Activated CD4-positive, CD25-positive, alpha-beta regulatory T cell treated with anti-CD3 and anti-CD28 coated beads, Interleukin-2, amount 50 U/mL, for 72 hours (primary cell): ENCODE measurements at regions not wholly inside any gene's neighbourhood (a gene's known extent, or its start where the extent isn't known, plus 50 kb on each side); places are given as distances from the start of the nearest gene placed in this dataset.

Experiments used
- DNase-seq: peaks from one replicate; pipeline ENCODE4 v3.0.0; 2021

DNA sequence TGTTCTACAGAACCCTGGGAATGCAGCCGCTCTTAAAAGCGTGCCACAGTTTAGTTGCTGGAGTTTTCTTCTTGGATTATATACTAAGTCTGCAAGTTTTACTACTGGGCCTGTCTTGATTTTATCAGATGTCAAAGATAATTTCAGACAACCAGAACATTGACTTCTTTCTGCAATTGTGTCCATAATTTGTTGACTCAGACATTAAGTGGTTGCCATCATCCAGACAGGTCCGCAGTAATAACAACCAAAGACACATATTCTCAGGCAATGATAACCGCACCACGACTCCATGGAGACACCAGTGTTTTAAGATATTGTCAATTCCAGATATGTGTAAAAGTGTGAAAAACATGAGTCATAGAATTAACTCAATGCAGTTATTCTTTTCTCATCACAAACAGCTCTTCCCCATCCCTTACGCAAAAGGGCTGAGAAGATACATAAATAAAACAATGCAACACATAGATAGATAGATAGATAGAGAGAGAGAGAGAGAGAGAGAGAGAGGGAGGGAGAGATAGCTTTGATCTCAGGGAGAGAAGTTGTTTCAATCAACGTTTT is 90.4 kb upstream of the FMN2 start:
- DNase-seq: no peak

DNA sequence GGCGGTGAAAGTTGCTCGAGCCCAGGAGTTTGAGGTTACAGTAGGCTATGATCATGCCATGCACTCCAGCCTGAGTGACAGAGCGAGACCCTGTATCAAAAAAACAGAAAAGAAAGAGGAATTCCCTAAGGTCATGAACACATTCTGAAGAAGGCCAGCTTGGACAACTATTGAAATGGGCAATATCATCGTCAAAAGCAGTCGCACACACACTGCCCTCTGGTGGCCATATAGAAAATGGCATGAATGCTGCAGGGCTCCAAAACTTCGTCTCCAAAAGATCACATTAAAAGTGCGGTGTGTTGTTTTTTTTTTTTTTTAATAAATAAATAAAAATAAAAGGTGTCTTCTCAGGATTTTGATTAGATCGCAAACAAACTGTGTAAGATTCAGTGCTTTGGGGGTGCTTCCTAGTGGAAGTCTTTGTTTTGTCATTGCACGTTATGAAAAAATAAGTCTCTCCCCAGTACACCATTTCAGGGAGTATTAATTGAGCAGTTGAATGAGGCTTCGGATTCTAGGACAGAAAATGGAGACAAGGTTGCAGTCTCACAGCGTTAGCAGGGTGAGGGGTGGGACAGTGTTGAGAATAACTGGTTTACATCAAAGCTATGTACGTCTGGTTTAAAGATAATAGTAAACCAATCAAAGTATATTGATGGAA is 87.5 kb upstream of the FMN2 start:
- DNase-seq: no peak

DNA sequence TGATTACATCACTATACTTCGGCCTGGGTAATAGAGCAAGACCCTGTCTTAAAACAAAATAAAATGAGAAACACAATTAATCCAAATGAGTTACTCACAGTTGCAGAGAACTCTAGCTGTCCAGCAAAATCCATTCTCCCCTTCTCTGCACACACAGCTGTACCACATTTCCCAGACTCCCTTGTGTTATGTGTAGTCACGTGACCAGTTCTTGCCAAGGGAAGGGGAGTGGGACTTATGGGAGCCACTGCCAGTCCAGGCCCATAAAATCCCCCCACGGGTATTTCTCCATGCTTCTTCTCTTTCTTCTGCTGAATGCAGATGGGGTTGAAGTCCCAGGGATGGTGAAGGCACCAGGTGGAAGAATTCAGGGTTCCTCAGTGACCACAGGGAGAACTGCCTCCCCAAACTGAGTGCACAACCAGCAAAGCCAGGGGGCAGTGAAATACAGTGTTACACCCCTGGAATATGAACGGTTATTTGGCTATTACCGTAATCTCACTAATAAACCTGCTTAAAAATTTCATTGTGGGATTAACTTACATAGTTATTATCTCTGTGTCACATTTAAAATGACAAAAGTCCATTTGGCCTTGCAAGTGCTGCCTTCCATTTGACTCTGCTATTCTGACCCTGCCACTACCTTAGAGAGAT is 85.6 kb upstream of the FMN2 start:
- no peak for DNase-seq

DNA sequence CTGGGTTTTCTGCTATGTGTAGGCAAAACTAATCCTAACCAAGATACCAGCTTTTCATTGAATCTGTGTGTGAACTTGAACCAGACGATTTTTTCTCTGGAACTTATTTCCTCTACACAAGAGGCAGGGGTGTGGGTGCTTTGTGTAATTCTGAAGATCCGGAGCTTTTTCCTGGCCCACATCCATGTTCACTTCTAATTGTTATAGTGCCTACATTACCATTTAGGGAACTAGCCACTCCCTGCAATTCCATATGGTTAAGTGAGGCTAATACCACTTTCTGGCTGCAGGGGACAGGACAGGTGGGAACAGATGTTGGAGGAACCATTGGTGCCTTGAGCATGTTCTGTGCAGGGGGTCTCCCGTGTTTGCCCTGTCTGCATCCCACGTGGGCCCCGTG is 83.4 kb upstream of the FMN2 start:
- no peak for DNase-seq

DNA sequence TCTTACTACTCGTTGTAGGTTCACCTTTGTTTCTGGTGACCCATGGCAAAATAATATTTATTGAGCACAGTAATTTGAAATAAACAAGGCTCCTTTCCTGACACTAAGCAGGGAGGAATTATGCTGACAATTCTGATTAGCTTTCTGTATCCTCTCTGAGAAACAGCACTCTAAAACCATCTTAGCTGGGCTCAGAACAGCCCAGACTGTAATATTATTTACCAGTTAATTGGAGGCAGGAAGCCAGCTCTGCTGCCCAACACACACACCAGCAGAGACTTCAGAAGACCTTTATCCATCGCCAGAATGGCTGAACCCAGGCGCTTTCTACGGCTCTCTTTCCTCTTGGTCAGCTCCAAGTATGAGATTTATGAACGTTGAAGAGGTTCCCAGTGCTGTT is 77.6 kb upstream of the FMN2 start:
- no peak for DNase-seq

DNA sequence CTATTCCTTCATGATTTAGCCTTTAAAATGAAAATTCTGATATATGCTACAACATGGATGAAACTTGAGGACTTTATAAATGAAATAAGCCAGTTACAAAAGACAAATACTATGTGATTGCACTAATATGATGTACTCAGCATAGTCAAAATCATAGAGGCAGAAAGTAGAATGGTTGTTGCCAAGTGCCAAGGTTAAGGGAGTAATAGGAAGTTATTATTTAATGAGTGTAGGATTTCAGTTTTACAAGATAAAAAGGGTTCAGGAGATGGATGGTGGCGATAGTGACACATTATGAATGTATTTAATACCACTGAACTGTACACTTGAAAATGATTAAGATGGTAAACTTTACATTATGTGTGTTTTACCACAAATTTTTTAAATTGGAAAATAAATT is 73.1 kb upstream of the FMN2 start:
- DNase-seq: no peak

DNA sequence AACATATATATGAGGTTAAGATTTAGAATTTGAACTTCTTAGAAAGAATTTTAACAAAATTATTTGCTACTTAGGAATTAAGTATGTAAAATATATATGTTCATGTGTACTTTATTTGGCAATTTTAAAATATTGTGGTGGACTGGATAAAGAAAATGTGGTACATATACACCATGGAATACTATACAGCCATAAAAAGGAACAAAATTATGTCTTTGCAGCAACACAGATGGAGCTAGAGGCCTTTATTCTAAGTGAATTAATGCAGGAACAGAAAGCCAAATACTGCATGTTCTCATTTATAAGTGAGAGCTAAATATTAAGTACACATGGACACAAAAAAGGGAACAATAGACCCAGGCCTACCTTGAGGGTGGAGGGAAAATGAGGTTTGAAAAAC is 72.2 kb upstream of the FMN2 start:
- DNase-seq: no peak

DNA sequence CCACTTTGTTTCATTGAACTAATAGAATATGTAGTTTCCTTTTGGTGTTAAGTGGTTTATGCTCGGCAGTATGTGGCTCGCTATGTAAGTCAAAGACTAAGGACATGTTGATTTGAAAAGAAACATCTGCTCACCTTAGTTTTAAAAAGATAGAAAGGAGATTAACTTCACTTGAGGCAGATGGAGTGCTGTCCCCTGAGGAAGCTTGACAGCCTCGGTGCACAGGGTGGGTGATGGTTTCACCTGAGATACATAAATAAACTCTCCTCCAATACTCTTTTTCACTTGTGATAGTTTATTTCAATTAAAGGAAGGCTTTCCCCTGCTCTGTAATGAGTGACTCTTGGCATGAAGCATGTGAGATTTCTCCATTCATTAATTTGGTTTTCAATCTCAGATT is 70.8 kb upstream of the FMN2 start:
- no peak for DNase-seq

DNA sequence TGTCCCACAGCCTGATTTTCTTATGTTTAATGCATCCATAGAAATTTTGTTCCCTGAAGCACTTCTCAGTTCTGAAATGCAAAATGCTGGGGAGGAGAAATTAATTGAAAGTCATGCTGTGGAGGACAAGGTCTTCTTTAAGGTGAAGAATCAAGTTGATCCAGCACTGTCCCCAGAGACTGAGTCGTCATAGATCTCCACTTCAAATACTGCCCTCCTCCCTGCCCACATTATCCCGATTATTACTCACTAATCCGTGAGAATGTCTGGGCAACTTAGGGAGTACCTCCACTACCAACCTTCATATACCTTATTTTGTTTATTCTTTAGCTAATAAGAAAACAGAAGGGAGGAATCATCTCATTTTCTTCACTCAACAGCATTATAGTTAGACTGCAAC is 70.0 kb upstream of the FMN2 start:
- no peak for DNase-seq

DNA sequence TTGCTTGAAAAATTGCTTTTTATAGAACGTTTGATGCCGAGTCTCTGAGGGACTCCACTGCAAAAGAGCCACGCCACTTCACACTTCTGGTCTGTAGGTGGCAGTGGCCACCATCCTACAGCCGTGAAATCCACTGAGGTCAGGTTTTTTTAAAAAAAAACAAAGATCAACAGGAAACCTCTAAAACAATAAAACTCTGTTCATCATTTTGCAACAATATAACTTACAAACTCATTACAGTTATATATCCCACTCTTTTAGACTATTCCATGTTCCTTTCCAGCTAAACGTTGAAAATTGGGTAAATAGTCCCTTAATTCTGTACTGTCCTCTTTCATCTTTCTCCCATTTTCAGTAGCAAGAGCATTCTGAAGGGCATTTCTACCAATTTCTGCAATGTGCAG is 64.6 kb upstream of the FMN2 start:
- no peak for DNase-seq

DNA sequence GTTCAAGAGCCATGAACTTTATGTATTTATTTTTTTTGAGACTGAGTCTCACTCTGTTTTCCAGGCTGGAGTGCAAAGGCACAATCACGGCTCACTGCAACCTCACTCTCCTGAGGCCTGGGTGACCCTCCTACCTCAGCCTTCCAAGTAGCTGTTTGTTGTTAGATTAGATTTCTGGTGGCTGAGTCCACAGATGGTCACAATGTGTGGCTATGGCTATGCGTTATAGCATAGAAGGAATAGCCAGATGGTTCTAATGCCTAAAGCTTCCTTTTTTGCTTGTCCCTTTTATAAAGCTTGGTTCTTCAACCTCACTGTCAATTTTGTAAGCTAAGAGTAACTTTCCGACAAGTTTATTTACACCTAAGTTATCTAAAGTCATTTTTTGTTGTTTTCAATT is 62.3 kb upstream of the FMN2 start:
- no peak for DNase-seq

DNA sequence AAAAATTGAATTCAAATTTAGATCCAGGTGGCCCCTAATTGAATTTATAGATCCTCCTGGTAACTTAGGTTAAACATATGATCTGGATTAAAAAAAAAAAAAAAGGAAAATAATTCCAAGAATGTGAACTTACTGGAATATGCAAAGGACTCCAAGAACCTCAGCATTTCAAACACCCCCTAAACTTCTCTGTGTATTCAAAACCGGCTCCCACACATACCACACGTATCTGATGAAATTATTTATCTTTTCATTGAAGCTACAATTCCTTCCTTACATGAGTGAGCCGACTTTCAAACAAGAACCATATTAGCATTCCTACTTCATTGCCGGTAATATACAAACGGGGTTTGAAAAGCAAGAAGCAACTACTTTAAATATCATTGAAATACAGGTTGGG is 61.4 kb upstream of the FMN2 start:
- DNase-seq: no peak

DNA sequence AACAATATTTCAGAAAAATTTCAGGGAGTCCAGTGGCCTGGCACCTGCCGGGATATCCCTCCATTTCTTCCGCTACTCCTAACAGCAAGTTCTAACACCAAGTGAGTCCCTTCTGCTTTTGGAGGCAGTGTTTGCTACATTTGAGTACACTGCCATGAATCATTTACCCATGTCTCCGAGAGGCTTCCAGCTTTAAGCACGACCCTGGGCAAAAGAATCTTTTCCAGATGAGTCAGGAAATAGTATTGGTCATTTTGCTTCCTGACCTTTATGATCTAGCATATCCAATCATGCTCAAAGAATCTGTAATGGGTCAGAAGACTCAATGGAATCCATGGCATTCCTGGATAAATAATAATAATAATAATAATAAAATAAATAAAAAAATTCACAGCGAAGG is 60.7 kb upstream of the FMN2 start:
- DNase-seq: no peak

DNA sequence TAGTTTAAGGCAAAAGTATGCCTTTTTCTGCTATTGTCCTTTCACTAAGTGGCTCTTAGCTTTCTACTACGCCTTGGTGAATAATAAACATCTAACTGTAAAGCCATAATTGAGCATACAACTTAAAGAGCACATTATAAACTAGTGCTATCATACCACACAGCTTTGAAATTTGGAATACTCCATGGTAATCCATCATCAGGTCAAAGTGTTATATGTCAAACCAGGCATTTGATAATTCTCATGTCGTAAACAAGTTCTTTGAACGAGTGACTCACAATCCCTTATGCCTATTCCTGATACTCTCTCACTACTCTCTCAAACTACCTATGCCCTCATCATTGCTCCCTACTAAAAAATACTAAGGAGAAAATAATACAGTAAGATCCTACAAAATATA is 60.3 kb upstream of the FMN2 start:
- no peak for DNase-seq

DNA sequence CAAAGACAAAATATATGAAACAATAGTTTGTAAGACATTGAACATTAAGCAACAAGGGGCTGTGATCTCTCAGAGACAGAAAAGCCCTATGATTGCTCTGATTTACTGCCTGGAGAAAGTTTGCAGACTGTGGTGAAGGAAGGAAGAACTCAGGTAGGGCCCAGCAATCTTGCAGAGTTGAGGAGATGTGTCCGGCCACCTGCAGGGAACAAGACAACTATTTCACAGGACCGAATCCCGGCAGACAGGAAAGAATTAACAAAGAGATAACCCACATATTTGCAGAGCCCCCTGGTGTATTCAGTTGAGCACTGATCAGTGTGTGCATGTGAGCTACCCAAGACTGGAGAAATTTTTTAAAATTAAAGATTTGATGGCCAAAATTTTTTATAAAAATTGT is 58.3 kb upstream of the FMN2 start:
- no peak for DNase-seq

DNA sequence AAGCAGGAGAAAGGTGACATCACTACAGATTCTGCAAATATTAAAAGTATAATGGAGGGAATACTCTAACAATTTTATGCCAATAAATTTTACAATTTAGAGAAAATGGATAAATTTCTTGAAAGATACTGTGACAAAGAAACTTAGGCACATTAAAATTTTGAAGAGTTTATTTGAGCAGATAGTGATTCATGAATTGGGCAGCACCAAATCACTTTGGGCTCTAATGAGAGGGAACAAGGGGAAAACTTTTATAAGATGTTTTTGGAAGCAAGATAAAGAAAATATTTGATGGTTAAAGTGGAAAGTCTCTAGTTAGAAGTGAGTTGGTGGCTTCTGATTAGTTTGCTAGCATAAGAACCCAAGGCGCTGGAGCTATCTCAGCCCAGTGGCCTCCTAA is 55.2 kb upstream of the FMN2 start:
- DNase-seq: no peak
